GM13976 (cell line): ENCODE measurements at regions not wholly inside any gene's neighbourhood (a gene's known extent, or its start where the extent isn't known, plus 50 kb on each side); places are given as distances from the start of the nearest gene placed in this dataset.

Experiments
- DNase-seq: peaks from one replicate; pipeline ENCODE4 v3.0.0; 2012; ENCODE audit warnings: low spot score
- in situ Hi-C: fragments of 300-500 bp; cut with MboI; formaldehyde crosslinking; loops from one replicate; pipeline ENCODE4 v1.12.0; 2022; ENCODE audit warnings: low sequenced_read_pairs, mixed read lengths, inconsistent platforms; ENCODE audit not compliant: unreplicated experiment
- TF ChIP-seq, protein P1 (sequence below): IDR thresholded peaks from 2 replicates; pipeline ENCODE4 v1.5.1; 2012; ENCODE audit warnings: borderline replicate concordance, mild to moderate bottlenecking; ENCODE audit not compliant: insufficient read depth; ENCODE audit errors: extremely low read depth, missing control alignments, control extremely low read depth

DNA sequence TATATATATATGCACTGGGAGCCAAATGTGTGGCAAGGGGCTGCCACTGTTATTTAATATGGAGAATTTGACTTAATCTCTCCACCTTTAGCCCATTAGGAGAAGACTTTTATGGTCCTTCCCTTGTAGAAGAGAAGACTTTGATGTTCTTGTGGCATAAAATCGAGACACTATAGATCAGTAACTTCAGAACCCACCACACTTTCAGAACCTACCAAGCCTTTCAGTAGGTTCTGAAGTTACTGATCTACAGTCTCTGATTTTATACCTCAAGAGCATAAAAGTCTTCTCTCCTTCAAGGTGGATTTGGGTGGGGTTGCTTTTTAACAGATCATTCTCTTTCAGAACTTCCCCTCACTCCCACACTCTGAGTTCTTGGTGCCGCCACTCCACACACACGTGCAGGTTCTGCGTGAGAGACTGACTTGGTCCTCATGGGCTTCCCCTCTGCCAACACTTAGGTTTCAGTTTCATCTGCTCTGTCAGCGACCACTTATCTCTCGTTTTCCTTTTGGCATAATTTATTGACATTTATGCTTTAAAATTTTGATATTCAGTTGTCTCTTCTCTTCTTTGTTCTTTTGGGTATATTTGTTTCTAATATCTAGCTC lies 213.4 kb upstream of the PCDH17 start:
- TF ChIP-seq, protein P1, sequence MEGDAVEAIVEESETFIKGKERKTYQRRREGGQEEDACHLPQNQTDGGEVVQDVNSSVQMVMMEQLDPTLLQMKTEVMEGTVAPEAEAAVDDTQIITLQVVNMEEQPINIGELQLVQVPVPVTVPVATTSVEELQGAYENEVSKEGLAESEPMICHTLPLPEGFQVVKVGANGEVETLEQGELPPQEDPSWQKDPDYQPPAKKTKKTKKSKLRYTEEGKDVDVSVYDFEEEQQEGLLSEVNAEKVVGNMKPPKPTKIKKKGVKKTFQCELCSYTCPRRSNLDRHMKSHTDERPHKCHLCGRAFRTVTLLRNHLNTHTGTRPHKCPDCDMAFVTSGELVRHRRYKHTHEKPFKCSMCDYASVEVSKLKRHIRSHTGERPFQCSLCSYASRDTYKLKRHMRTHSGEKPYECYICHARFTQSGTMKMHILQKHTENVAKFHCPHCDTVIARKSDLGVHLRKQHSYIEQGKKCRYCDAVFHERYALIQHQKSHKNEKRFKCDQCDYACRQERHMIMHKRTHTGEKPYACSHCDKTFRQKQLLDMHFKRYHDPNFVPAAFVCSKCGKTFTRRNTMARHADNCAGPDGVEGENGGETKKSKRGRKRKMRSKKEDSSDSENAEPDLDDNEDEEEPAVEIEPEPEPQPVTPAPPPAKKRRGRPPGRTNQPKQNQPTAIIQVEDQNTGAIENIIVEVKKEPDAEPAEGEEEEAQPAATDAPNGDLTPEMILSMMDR = no peak
- in situ Hi-C loops = no loop called here
- no peak for DNase-seq

DNA sequence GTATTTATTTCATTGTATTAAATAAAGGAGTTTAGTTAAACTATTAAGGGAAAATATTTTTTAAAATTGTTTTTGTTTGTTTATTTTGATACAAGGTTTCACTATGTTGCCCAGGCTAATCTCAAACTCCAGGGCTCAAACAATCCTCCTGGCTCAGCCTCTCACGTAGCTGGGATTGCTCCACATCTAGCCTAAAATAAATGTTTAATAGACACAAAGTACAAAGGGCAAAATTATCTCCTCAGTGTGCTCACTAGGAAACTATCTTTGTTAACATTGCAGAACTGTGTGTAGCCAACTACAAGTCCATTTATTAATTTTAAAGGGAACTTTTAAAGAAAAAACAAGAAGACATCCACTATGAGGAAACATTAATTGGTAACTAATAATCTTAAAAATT lies 207.2 kb upstream of the PCDH17 start:
- TF ChIP-seq, protein P1 = no peak
- no peak for DNase-seq
- in situ Hi-C loops = no loop called here

DNA sequence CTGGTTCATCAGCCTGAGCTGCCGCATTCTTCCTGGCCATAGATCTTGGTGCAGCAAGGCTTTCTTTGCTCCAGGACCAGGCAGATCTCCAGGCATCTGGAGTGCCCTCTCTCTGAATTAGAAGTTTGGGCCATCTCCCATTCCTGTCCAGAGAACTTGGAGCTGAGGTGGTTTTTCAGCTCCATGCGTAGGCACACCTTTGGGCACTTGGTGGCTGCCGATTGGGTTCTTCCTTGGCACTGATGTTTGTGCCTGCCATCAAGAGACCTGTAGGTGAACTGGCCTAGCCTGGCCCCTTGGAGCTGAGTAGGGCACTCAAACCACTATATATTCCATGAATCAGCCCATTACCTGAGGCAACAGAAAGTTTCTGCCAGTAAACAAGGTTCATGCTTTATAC lies 206.0 kb upstream of the PCDH17 start:
- in situ Hi-C loops = no loop called here
- TF ChIP-seq, protein P1 = no peak
- DNase-seq = no peak

DNA sequence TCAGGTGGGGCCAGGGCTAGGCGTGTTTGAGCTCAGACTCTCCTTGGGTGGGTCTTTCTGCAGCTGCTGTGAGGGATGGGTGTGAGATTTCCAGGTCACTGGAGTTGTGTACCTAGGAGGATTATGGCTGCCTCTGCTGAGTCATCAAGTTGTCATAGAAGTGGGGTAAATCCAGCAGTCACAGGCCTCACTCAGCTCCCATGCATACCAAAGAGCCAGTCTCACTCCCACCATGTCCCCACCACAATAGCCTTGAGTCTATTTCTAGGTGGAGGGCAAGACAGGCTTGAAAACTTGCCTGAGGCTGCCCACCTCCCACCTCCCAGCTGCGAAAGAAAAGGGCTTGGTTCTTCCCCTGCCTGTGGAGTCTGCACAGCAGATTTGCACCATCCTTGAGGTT lies 194.0 kb upstream of the PCDH17 start:
- TF ChIP-seq, protein P1 = no peak
- no peak for DNase-seq
- in situ Hi-C loops = no loop called here

DNA sequence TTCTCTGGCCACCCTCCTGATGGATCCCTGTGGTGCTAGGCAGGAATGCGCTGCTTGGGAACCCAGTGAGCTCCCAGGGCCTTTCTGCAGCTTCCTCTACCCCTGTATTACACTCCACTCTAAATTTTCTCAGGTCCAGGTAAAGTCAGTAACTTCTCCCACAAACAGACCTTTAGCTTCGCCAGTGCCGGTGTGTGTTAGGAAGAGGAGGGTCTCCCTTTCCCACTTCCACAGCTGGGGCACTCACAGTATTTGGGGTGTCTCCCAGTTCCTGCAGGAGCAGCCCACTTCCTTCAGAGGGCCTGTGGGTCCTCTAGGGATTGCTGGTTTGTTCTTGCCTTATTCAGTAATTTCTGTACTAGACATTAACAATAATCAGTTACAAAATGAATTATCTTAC lies 193.5 kb upstream of the PCDH17 start:
- no peak for DNase-seq
- in situ Hi-C loops = no loop called here
- TF ChIP-seq, protein P1 = no peak

DNA sequence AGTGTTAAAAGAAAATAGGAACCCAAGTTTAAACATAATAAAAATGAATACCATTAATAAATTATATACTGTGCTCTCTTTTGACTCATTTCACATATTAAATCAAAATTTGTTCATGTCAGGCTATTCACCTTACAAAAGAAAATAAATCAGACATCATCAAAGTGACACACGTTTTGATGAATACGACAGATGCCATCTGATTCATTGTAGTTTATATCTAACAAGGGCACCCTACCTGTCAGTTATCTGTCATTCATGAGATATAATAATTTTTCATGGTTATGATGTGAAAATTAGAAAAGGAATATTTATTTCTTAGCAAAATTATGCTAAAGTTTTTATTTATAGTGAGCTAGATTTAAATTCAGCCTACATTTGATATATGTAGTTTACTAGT lies 188.1 kb upstream of the PCDH17 start:
- TF ChIP-seq, protein P1 = no peak
- in situ Hi-C loops = no loop called here

DNA sequence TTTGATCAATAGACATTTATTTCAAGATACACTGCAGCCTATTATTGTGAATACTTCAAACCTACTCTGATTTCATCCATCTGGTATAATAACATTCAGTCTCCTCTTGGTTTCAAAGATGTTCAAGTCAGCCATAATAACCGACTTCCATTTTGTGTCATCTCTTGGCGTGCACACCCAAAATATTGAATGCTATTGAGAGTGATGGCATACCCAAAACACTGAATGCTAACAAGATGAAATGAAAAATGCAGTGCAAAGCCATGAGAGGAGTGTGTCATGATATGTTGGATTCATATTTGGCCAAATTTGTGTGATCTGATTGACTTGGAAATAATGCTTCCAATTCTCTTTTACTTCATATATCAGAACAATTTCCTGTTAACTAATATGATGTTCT lies 181.2 kb upstream of the PCDH17 start:
- in situ Hi-C loops = no loop called here
- TF ChIP-seq, protein P1 = no peak
- no peak for DNase-seq

More for the DNA sequence above, 188.1 kb upstream of the PCDH17 start:
- no peak for DNase-seq
